ENCODE measurements at regions not wholly inside any gene's neighbourhood (a gene's known extent, or its start where the extent isn't known, plus 50 kb on each side); places are given as distances from the start of the nearest gene placed in this dataset.

GRCh38 chr12:83939718-83940117, 972.9 kb downstream of the SLC6A15 start:
- Histone ChIP-seq H3K4me2 (ENCODE audit: insufficient read depth in 1 of 2, low read depth in 2 of 2, low read length in 2 of 2) (no peak overlapping the region), H2BK120ac (replicated peaks; ENCODE audit: low read depth, low read length) (no peak overlapping the region), H2BK5ac (ENCODE audit: low read depth, low read length) (no peak overlapping the region), H3K23me2 (ENCODE audit: low read depth, low read length) (no peaks in the 10 kb centered on the region), H3K27ac (ENCODE audit: low read depth, low read length) (no peak overlapping the region), H3K56ac (replicated peaks; ENCODE audit: insufficient read length, low read depth, low read length) (no peak overlapping the region), H2BK15ac (ENCODE audit: low read length) (no peak overlapping the region), H2BK20ac (ENCODE audit: low read length) (no peak overlapping the region), H3K9me3 (ENCODE audit: insufficient read depth in 2 of 2, low read depth in 1 of 2, low read length in 1 of 2) (no peaks in the 10 kb centered on the region), H4K8ac (ENCODE audit: extremely low read depth, insufficient read depth, low read length) (no peak overlapping the region), H4K20me1 (replicated peaks in 1 of 2; ENCODE audit: control insufficient read depth in 1 of 2, insufficient read depth in 2 of 2, low read length in 2 of 2) (no peaks in the 10 kb centered on the region), H3K14ac (ENCODE audit: insufficient read length) (no peak overlapping the region), H2BK12ac (ENCODE audit: low read depth, low read length) (no peak overlapping the region), H3K18ac (ENCODE audit: extremely low read depth, low read length) (no peak overlapping the region), H3K79me2 (ENCODE audit: control insufficient read depth in 1 of 2, insufficient read depth in 2 of 2, low read length in 2 of 2) (no peaks in the 10 kb centered on the region), H3K4me3 (ENCODE audit: extremely low read depth in 1 of 4, insufficient read depth in 2 of 4, low read depth in 3 of 4, low read length in 4 of 4) (no peak overlapping the region), H3K4ac (replicated peaks; ENCODE audit: insufficient read length, low read depth, low read length) (no peak overlapping the region), H3K27me3 (replicated peaks in 1 of 4; ENCODE audit: control insufficient read depth in 3 of 4, extremely low read depth in 1 of 4, insufficient read depth in 3 of 4, low read length in 3 of 4) (no peaks in the 10 kb centered on the region), H3K23ac (ENCODE audit: insufficient read length) (no peak overlapping the region), H3K79me1 (ENCODE audit: low read depth, low read length) (no peaks in the 10 kb centered on the region), H3K9ac (replicated peaks in 1 of 4; ENCODE audit: extremely low read depth in 1 of 4, low read depth in 3 of 4, low read length in 3 of 4) (no peak overlapping the region), H4K5ac (ENCODE audit: insufficient read length, low read depth, low read length) (no peak overlapping the region), H3K36me3 (ENCODE audit: control insufficient read depth in 2 of 4, insufficient read depth in 4 of 4, low read length in 3 of 4) (no peaks in the 10 kb centered on the region), H3K4me1 (replicated peaks in 1 of 4; ENCODE audit: control insufficient read depth in 3 of 4, insufficient read depth in 4 of 4, low read length in 3 of 4) (no peaks in the 10 kb centered on the region), H2AK5ac (ENCODE audit: low read depth, low read length) (no peak overlapping the region), H2AFZ (ENCODE audit: low read length) (no peak overlapping the region; the same call in 1 of the 2 replicates), H4K91ac (replicated peaks; ENCODE audit: insufficient read length, low read length) (no peak overlapping the region)
- no peak for FAIRE-seq
- DNase-seq (ENCODE audit: low read depth in 1 of 2, low spot score in 2 of 2), result no peak
- ChIA-PET CTCF (ENCODE audit: partially characterized antibody) (no interaction called here), POLR2A (ENCODE audit: partially characterized antibody) (no interaction called here)
- TF ChIP-seq, protein P1, sequence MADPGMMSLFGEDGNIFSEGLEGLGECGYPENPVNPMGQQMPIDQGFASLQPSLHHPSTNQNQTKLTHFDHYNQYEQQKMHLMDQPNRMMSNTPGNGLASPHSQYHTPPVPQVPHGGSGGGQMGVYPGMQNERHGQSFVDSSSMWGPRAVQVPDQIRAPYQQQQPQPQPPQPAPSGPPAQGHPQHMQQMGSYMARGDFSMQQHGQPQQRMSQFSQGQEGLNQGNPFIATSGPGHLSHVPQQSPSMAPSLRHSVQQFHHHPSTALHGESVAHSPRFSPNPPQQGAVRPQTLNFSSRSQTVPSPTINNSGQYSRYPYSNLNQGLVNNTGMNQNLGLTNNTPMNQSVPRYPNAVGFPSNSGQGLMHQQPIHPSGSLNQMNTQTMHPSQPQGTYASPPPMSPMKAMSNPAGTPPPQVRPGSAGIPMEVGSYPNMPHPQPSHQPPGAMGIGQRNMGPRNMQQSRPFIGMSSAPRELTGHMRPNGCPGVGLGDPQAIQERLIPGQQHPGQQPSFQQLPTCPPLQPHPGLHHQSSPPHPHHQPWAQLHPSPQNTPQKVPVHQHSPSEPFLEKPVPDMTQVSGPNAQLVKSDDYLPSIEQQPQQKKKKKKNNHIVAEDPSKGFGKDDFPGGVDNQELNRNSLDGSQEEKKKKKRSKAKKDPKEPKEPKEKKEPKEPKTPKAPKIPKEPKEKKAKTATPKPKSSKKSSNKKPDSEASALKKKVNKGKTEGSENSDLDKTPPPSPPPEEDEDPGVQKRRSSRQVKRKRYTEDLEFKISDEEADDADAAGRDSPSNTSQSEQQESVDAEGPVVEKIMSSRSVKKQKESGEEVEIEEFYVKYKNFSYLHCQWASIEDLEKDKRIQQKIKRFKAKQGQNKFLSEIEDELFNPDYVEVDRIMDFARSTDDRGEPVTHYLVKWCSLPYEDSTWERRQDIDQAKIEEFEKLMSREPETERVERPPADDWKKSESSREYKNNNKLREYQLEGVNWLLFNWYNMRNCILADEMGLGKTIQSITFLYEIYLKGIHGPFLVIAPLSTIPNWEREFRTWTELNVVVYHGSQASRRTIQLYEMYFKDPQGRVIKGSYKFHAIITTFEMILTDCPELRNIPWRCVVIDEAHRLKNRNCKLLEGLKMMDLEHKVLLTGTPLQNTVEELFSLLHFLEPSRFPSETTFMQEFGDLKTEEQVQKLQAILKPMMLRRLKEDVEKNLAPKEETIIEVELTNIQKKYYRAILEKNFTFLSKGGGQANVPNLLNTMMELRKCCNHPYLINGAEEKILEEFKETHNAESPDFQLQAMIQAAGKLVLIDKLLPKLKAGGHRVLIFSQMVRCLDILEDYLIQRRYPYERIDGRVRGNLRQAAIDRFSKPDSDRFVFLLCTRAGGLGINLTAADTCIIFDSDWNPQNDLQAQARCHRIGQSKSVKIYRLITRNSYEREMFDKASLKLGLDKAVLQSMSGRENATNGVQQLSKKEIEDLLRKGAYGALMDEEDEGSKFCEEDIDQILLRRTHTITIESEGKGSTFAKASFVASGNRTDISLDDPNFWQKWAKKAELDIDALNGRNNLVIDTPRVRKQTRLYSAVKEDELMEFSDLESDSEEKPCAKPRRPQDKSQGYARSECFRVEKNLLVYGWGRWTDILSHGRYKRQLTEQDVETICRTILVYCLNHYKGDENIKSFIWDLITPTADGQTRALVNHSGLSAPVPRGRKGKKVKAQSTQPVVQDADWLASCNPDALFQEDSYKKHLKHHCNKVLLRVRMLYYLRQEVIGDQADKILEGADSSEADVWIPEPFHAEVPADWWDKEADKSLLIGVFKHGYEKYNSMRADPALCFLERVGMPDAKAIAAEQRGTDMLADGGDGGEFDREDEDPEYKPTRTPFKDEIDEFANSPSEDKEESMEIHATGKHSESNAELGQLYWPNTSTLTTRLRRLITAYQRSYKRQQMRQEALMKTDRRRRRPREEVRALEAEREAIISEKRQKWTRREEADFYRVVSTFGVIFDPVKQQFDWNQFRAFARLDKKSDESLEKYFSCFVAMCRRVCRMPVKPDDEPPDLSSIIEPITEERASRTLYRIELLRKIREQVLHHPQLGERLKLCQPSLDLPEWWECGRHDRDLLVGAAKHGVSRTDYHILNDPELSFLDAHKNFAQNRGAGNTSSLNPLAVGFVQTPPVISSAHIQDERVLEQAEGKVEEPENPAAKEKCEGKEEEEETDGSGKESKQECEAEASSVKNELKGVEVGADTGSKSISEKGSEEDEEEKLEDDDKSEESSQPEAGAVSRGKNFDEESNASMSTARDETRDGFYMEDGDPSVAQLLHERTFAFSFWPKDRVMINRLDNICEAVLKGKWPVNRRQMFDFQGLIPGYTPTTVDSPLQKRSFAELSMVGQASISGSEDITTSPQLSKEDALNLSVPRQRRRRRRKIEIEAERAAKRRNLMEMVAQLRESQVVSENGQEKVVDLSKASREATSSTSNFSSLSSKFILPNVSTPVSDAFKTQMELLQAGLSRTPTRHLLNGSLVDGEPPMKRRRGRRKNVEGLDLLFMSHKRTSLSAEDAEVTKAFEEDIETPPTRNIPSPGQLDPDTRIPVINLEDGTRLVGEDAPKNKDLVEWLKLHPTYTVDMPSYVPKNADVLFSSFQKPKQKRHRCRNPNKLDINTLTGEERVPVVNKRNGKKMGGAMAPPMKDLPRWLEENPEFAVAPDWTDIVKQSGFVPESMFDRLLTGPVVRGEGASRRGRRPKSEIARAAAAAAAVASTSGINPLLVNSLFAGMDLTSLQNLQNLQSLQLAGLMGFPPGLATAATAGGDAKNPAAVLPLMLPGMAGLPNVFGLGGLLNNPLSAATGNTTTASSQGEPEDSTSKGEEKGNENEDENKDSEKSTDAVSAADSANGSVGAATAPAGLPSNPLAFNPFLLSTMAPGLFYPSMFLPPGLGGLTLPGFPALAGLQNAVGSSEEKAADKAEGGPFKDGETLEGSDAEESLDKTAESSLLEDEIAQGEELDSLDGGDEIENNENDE (IDR thresholded peaks at IDR 0.05; ENCODE audit: insufficient replicate concordance, low read length), result no peak
- TF ChIP-seq BRCA1 (IDR thresholded peaks at IDR 0.05; ENCODE audit: low read depth, low read length), result no peak

All from H1 (cell line).